HG03159 (cell line): ENCODE measurements at regions not wholly inside any gene's neighbourhood (a gene's known extent, or its start where the extent isn't known, plus 50 kb on each side); places are given as distances from the start of the nearest gene placed in this dataset.
"Not testable (repeated sequence)": the region's sequence is repeated elsewhere in the genome, so short reads cannot be mapped to it uniquely, and the experiment has no call there.

Source experiments
- ATAC-seq: cut with Tn5 transposase; IDR thresholded peaks from one replicate; pipeline ENCODE4 v1.9.1; 2021; ENCODE audit warnings: mild to moderate bottlenecking, moderate library complexity; ENCODE audit not compliant: unreplicated experiment

DNA sequence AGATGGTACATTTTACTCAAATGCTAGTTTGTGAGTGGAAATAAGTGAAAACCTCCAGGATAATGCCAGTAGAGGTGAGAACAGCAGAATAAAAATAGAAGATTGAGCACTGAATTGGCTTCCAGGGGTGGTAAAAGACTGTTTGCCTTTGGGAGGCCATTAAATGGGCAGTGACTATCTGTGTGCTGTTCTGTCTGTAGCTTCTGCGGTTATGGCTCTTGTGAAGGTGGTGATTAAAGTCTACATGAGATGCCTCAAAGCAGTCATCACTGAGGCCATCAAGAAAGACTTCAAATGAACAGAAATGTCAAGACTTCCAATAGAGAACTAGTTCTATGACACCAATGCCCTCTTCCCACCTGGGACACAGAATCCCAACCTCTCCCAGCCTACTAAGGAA lies 108.8 kb downstream of the EFHB start:
- no peak for ATAC-seq

DNA sequence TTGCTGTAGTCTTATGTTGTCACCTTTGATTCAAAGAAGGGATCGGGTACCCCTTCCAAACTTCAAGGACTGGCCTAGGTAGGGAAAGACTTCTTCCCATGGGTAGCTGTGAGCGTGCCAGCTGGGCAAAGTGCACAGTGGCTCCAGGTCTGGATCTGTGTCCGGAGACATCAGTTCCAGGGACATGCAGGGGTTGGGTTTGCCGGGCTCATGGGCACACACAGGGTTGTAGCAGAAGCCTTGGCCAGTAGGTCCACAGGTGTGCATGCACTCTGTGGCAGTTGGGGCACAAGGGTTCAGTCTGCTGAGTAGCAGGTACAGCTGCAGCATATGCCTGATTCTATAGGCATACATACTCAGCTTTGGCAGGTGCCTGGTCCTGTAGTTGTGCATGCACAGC lies 111.2 kb downstream of the EFHB start:
- no peak for ATAC-seq

DNA sequence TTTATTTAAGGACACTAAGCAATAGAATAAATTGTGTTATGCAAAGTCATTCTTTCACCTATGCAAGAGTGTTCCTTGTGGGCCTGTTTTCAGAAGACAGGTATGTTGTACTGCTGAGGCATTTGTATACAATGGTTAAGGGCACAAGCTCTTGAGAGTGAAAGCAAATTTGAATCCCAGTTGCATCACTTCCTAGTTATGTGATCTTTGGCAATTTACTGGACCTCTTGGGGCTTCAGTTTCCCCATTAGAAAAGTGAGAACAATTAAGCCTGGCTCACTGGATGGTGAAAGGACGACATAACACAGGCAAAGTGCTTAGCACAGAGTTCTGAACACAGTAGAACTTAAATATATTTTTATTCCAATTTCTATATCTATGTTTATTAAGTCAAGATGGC lies 117.4 kb downstream of the EFHB start:
- no peak for ATAC-seq

DNA sequence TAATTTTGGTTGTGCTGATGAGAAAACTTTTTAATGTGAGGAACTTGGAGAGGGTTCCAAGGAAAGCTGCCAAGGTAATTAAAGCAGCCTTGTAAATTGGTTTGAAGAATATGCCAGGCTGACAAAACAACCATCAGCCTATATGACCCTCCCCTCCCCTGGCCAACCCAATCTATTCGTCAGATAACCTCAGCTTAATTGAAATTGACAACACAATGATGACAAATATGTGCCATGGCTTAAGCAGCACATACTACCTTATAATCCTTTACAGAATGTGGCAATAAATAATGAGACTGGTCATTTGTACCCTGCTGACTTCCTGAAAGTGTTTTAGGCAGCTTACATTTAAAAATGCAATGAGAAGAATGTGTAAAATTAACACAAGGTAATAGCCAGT lies 118.2 kb downstream of the EFHB start:
- ATAC-seq = no peak

DNA sequence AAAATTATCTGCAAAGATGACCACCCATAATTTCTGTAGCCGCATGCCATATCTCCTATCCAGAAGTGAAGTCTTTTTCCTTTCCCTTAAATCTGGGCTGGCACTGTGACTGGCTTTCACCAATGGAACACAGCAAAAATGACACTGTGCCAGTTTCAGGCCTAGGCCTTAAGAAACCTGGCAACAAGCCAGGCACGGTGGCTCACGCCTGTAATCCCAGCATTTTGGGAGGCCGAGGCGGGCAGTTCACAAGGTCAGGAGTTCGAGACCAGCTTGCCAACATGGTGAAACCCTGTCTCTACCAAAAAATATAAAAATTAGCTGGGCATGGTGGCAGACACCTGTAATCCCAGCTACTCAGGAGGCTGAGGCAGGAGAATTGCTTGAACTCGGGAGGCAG lies 120.3 kb downstream of the EFHB start:
- not testable (repeated sequence) for ATAC-seq

DNA sequence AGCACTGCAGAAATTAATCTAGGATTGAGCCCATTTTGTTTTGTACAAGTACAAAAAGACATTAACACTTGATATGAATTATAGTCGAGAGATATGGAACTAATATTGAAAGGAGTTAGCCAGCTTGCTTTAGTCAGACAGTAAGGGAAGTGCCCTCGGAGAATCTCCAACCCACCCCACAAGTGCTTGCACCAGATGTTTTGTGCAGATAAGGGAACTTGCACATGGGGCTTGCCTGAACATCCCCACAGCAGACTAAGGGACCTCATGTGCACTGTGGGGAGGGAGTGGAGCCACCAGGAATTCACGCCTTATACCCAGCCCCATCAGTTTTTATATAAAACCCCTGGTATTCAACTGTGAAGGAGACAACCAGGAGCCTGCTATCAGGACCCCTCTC lies 122.3 kb downstream of the EFHB start:
- no peak for ATAC-seq

DNA sequence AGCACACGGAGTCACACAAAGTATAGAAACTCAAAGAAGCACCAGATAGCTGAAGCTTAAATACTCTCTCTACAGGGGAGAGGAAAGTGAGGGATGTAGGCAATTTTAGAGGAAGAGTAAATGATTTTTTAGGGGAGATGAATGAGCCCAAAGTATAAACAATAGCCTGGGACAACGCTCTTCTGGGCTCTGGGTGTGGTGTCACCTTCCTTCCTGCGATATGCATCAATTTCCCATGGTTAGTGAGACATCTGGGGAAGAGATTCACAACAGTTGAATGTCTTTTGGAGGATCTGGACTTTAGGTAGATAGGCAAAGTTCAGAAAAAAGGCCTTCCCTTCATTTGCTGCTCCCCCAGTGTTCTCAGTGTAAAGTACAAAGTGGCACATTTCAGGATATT lies 125.2 kb downstream of the EFHB start:
- ATAC-seq = no peak

DNA sequence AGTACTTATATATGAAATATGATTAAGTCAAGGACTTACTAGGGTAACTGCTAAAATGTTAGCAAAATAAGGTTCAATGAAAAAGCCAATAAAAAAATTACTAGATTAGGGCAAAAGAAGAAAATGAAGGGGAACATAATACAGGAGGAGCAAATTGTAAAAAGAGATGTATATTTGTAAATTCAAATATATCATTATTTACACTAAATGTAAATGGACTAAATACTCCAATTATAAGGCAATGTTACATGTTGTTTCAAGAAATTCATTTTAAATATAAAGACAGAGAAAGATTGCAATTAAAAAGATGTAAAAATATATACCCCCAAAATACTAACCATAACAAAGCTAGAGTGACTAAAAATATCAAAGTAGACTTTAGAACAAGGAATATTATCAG lies 134.1 kb downstream of the EFHB start:
- ATAC-seq = no peak

DNA sequence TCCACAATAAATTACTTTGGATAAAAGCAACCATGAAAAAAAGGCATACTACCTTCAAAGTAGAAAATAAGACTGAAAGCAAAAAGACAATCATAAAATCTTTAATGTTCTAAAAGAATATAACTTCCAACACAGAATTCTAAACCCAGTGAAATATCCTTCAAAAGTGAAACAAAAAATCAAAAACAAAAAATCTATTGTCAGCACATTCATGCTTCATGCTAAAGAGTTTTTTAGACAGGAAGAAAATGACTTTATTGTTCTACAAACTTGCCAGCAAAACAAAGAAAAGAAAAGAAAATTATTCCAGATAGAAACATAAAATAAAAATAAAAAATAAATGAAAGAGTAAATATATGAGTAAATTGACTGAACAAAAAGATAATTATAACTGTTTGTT lies 134.9 kb downstream of the EFHB start:
- no peak for ATAC-seq

DNA sequence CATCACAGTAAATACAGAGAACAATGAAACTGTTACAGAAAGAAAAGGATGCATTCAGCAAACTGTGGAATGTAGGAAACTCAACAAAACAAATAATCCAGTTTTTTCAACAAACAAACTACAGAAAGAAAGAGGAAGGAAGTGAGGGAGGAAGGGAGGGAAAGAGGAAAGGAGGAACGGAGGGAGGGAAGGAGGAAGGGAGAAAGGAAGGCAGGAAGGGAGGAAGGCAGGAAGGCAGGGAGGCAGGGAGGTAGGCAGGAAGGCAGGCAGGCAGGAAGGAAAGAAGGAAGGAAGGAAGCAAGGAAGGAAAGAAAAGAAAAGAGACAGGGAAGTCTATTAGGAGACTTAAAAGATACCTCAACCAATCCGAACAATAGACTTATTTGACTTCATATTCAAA lies 135.7 kb downstream of the EFHB start:
- no peak for ATAC-seq

DNA sequence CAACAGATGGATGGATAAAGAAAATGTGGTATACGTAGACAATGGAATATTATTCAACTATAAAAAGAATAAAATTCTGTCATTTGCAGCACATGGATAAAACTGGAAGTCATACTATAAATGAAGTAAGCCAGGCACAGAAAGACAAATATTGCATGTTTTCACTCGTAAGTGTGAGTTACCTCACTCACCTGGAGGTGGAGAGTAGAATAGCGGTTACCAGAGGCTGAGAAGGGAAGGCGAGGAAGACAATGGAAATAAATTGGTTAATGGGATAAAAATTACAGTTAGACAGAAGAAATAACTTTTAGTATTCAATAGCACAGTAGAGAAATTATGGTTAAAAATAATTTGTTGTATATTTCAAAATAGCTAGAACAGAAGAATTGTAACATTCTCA lies 141.6 kb downstream of the EFHB start:
- no peak for ATAC-seq

DNA sequence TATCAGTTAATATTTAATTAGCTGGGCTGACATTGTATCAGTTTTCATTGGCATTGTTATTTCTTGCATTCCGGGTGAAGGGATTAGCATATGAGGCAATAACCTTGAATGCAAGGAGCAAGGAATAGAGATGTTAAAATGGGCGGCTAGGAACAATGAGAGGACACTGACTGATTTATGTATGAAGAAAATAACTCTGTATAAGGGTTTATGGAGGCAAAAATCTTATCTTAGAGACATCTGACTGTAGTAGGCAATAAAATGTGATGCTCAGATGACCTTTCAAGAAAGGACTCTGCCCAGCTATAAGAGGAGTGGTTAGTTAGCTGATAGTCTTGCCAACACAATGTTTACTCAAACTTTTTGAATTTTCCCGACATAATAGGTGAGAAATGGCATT lies 158.3 kb downstream of the EFHB start:
- ATAC-seq = no peak

DNA sequence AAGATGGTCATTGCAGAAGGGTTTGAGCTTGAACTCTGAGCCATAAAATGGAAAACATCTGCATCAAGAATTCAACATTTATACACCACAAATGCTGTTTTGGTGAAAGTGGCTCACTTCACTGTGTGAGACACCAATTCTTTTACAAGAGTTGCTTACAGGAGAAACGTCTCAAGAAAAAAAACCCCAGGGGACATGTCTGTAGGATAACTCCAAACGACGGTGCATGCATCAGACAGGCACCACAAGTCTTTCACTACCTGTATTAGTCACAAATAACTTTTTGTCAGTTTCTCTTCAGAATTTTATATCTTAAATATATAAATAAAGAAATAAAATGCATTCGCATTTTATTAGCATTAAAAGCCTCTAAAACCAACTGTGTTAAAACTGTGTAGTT lies 164.3 kb downstream of the EFHB start:
- peak; percentile 66 for ATAC-seq

DNA sequence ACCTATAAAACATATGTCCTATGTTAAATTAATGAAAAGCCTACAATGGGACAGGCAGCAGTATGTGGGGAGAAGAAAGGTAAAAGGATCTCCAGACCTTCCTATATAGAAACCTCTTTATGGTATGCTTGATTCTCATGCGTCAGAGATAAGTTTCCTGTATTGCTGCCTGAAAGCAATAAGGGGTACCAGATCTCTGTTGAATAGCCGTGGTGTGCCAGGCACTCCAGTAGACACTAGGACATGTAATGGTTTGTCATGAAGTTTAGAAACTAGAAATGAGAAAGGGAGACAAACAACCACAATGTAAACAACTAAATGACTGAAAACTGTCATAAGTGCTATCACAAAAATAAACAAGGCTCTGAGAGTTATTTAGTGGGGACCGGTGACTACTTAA lies 168.1 kb downstream of the EFHB start:
- ATAC-seq = no peak

DNA sequence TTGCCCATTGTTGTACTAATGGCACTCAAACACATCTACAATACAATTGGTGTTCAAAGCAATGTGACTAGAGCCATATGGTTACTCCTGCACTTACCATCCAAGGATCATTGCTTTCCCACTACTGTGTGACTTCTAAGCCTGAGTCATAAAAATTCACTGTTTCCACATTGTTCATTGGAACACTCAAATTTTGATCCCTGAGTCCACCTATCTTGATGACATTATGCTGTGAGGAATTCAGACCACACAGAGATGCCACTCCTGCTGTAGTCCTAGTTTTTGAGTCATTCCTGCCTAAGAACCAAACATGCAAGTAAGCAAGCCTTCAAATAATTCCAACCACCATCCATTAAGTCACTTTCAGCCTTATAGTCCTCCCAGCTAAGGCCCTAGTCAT lies 176.2 kb downstream of the EFHB start:
- no peak for ATAC-seq

DNA sequence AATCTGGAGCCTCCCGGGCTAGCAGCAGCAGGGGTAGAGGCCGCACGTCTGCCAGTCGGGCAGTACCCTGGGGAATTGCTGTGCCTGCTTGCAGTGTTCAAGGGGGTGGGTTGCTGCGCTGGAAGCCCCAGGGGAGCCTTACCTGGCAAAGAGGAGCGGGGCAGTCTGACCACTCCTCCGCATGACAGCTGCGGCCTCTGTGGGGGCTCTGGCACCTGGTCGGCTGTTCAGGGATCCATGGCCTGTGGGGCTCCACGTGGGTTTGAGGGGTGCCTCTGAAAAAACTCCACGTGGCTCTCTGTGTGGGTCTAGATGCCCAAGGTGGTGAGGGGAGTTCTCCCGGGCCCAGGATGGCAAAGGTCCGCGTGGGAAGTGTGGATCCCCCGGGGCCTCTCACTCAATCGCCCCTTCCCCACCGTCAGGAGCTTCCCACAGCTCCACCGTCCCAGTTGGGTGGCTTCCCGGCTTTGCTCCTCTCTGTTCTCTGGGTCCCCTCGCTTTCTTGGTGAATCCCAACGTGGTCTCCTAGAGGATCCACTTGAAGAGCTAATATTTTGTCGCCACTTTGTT lies 184.5 kb downstream of the EFHB start:
- no peak for ATAC-seq

DNA sequence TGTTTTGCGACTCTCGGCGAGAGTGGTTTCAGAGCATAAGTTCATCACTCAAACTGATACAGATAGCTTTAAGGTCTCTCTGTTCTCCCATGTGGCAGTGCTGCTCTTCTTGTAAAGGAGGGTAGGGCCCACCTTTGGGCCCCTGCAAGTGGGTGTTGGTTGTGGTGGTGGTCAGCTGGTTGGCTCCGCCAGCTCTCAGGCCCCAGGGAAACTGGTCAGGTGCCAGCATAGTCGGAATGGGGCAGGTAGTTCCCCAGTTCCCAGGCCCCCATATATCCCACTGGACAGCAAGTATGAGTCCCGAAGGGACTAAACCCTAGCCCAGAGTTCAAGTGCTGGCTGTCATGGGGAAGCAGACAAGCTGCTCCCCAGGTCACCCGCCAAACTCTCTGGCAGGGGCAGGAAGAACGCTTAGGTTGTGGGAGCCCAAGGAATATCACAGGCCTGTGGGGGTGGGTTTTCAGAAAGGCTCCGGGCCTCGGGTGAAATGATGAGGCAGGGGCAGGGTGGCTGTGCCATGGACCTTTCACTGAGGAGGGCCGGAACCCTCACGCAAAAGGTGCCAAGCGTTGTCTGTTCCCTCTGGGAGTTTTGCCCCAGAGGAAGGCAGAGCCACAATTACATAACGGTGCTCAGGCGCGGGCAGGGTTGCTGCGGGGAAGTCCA lies 185.1 kb downstream of the EFHB start:
- no peak for ATAC-seq

DNA sequence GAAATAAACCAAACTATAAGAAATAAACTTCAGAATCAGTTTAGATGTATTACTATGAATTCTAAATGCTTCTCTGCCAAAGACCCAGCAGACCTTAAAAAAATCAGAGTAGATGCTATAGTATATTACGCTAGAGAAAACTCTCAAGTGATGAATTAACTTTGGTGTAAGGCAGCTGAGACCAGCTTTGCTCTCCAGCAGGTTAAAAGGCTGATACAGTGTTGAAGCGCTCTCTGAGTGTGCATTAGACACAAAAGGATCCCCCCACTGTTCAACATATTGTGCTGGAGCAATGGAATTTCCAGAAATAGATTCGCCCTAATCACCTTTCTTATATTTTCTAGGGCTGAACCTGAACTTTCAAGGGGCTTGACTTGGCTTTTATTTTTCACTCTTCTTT lies 190.0 kb downstream of the EFHB start:
- no peak for ATAC-seq

DNA sequence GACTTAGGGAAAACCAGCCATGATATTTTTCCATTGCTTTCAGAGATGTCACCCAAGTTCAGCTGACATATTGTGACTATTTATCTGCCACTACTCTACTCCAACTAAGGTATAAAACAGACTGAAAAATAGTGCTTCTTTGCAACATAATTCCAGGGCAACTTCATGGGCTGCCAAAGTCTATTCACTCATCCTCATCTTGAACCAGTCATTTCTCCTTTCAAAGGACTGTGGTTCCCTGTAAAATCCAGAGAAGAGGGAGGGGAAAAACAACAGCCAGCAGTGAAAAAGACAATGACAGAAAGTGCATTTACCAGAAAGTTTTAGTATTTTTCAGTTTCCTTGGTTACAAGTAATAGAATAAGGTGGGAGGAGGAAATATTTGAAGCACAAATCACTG lies 191.1 kb downstream of the EFHB start:
- no peak for ATAC-seq

DNA sequence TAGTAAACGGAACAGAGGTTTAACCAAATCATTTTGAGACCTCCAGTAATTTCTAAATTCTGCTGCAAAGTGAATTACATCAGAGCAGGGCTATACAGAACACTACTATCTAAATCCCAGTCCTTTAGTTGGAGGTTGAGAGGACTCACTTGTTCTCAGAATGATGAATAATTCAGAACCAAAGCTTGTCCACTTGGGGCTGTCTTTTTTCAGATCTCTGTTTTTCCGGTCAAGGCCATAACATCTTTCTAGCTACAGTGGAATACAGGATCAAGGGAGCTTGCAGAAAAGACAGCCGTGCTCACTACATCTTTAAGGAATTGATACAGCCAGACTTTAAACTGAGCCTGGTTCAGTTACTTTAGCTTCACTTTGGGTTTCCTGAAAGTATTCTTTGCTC lies 194.5 kb downstream of the EFHB start:
- ATAC-seq = no peak

DNA sequence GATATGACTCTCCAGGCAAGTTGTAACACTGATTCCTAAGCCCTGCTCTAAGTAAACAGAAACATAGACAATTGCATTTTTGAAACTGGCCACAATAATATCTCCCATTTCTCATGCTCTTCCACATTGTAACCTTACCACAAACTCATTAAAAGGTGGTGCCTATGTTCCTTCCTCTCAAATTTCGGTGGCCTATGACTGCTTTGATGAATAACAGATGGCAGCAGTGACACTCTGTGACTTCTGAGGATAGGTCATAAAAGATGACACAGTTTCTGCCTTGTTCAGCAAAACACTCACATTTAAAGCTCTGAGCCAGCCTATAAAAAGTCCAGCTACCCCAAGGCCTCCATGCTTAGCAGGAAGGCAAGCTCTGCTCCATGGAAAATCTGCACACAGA lies 195.2 kb downstream of the EFHB start:
- no peak for ATAC-seq

DNA sequence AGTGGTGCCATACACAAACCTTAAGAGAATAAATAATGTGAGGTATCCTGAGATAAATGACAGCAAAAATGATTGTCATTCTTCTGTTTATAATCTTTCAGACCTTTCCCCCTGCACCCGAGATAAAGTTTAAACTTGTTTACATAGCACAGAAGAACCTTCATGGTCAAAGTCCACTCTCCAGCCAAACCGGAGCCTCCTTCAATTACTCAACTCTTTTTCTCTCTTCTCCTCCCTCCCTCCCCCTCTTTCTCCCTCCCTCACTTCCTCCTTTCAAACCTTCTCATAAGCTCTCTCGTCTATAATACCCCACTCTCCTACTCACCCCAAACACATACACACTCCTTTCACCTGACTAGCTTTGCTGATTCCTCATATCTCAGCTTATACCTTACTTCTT lies 198.9 kb downstream of the EFHB start:
- ATAC-seq = no peak

DNA sequence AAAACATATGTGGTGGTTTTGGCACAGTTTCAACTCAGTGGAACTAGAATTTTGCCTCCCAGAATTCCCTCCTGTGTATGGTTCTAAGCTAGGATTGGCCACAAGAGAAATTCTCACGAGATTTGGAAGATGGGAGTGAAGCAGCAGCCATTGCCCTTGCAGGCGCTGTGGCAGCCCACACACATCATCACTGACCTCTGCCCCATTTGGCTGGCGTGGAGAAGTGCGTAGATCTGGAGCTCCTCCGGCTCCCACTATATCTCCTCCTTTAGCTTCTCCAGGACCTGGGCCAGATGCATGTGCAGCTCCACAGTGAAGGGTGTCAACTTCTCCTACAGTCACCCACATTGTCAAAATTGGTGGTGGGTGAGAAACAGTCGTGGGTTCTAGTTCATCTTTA lies 199.6 kb downstream of the EFHB start:
- no peak for ATAC-seq
